Left ventricle myocardium inferior (tissue), 1 donor: ENCODE measurements at regions not wholly inside any gene's neighbourhood (a gene's known extent, or its start where the extent isn't known, plus 50 kb on each side); places are given as distances from the start of the nearest gene placed in this dataset.

Experiments
- DNase-seq: peaks from one replicate; pipeline ENCODE4 v3.0.0-alpha.2; 2020
- H3K27ac ChIP-seq: fragments of 200-600 bp; replicated peaks from 2 replicates; pipeline ENCODE4 v1.8.0; 2021
- H3K27me3 ChIP-seq: fragments of 200-600 bp; 2 replicates; pipeline ENCODE4 v1.8.0; 2021; ENCODE audit warnings: low read depth
- H3K36me3 ChIP-seq: fragments of 200-600 bp; 2 replicates; pipeline ENCODE4 v1.8.0; 2021
- H3K4me1 ChIP-seq: fragments of 200-600 bp; 2 replicates; pipeline ENCODE4 v1.8.0; 2021
- H3K4me3 ChIP-seq: fragments of 200-600 bp; 2 replicates; pipeline ENCODE4 v1.8.0; 2021; ENCODE audit warnings: mild to moderate bottlenecking, moderate library complexity
- H3K9me3 ChIP-seq: fragments of 200-600 bp; replicated peaks from 2 replicates; pipeline ENCODE4 v1.8.0; 2021
- intact Hi-C: fragments of 100-400 bp; cut with micrococcal nuclease; formaldehyde crosslinking; loops from one replicate; pipeline ENCODE4 v1.11.0; 2022
- TF ChIP-seq, protein P1 (sequence below): fragments of 200-600 bp; IDR thresholded peaks from 2 replicates; pipeline ENCODE4 v1.8.0; 2021; ENCODE audit warnings: antibody characterized with exemption, mild to moderate bottlenecking, borderline replicate concordance
- donor health status: DM: no; HTN: yes; CAD: no; lungs with severe emphysema.

DNA sequence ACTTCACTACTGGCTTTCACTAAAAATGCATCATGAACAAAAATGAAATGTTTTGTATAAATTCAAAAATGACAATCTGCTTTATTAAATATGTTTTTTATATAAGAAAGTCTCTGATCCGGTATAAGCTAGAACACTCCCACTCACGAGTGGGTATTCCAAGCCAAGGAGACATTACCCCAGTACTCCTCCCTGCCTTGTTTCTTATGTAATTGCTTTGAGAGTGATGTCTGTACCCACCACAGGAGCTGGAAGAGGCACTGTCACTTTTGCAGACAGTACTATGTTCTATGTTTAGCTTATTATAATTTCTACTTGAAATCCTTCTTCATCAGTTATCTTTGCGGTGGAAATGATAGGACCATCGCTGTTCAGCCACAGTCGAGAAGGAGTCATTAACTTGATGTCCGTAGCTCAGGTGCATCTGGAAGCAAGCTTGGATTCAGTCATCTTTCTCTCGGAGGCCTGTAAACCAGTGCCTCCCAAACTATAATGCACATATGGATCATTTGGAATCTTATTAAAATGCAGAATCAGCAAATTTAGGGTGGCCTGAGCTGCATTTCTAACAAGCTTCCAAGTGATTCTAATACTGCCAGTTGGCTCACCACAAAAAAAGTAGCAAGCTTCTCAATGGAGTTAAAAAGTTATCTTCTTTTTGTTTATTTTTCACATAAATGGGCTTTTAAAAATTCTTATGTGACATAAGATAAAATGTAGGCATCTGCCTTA is 396.4 kb downstream of the GRIA2 start:
- Histone ChIP-seq H3K27ac (no peak overlapping the region), H3K36me3 (no peaks in the 10 kb centered on the region), H3K9me3 (no peaks in the 10 kb centered on the region), H3K27me3 (no peaks in the 10 kb centered on the region), H3K4me3 (no peak overlapping the region), H3K4me1 (no peaks in the 10 kb centered on the region)
- intact Hi-C loops = no loop called here
- TF ChIP-seq, protein P1, sequence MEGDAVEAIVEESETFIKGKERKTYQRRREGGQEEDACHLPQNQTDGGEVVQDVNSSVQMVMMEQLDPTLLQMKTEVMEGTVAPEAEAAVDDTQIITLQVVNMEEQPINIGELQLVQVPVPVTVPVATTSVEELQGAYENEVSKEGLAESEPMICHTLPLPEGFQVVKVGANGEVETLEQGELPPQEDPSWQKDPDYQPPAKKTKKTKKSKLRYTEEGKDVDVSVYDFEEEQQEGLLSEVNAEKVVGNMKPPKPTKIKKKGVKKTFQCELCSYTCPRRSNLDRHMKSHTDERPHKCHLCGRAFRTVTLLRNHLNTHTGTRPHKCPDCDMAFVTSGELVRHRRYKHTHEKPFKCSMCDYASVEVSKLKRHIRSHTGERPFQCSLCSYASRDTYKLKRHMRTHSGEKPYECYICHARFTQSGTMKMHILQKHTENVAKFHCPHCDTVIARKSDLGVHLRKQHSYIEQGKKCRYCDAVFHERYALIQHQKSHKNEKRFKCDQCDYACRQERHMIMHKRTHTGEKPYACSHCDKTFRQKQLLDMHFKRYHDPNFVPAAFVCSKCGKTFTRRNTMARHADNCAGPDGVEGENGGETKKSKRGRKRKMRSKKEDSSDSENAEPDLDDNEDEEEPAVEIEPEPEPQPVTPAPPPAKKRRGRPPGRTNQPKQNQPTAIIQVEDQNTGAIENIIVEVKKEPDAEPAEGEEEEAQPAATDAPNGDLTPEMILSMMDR = no peak
- no peak for DNase-seq

DNA sequence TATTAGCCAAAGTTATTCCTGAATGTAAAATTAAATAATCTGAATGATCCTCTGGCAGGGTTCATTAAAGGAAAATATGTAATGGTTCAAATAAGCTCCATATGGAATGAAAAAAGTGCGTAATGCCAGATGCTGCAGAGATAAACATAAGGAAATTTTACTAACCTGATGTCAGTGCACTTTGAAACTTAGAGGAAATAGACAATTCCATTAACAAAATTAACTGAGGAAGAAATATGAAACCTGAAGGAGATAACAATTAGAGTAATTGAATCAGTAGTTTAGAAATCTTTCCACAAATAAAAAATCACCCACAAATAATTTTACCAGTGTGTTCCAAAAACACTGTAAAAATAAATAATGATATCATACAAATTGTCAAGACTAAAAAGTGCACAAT is 387.5 kb downstream of the GRIA2 start:
- H3K36me3 ChIP-seq = no peaks in the 10 kb centered on the region
- H3K4me3 ChIP-seq = no peak overlapping the region
- intact Hi-C loops = no loop called here
- H3K27me3 ChIP-seq = no peaks in the 10 kb centered on the region
- no peaks in the 10 kb centered on the region for H3K4me1 ChIP-seq
- no peak overlapping the region for H3K27ac ChIP-seq
- DNase-seq = no peak
- H3K9me3 ChIP-seq = peaks cover 5% of the 10 kb centered on the region
- TF ChIP-seq, protein P1 = no peak

DNA sequence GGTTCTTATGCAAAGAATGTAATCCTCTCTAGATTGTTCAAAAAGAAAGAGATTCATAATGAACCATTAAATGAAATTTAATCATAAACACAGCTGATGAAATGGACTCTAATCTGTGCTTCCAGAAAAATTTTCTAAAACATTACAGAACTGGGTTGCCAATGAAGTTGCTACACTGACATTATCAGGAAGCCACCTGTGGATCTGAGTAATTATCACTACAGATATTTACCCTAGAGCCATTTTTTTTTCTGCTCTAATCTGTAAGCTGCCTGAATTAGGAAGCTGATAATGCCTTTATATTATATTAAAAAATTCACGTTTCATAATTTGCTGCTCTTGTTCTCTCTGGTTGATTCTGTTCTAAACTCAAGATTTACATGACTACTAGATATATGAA is 380.1 kb downstream of the GRIA2 start:
- Histone ChIP-seq H3K9me3 (peaks cover 14% of the 10 kb centered on the region), H3K4me3 (no peak overlapping the region), H3K36me3 (no peaks in the 10 kb centered on the region), H3K4me1 (no peaks in the 10 kb centered on the region), H3K27ac (no peak overlapping the region), H3K27me3 (no peaks in the 10 kb centered on the region)
- DNase-seq = no peak
- TF ChIP-seq, protein P1 = no peak
- intact Hi-C loops = no loop called here

DNA sequence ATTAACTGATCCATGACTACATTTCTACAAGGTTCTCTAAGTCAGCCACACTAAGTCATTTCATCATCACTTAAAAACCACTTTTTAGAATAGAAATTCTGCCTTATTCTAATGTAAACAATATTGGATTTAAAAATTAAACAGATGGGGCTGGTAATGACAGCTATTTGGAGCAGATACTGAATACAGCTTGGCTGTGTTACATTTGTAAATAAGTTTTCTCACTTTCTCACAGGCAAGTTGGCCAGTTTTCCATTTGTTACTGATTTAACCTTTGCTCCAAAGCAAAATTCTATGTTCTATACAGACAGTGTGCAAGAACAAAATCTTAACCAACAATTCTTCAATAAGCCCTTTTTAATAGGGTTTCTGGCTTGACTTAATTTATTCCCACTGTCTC is 370.7 kb downstream of the GRIA2 start:
- H3K4me3 ChIP-seq = no peak overlapping the region
- H3K27ac ChIP-seq = no peak overlapping the region
- no peak for DNase-seq
- no peaks in the 10 kb centered on the region for H3K4me1 ChIP-seq
- no peaks in the 10 kb centered on the region for H3K27me3 ChIP-seq
- no peaks in the 10 kb centered on the region for H3K36me3 ChIP-seq
- TF ChIP-seq, protein P1 = no peak
- H3K9me3 ChIP-seq = peaks cover 4% of the 10 kb centered on the region
- intact Hi-C loops = no loop called here

DNA sequence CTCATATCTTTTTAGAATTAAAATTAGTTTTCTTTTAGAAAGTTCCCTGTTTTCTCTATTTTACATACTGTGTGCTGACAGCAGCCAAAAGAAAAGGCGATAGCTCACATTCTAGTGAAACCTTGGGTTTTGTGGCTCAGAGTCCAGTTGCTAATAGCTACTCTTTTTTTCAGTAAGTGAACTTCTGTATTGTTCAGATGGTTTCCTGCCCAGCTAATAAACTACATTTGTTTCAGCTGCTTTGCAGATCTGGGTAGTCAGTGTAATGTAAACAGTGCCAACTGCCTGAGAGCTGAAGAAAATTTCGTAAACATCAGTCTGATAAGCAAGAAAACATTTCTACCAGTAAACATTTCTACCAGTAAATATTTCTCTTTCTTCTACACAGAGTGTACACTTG is 370.2 kb downstream of the GRIA2 start:
- no peak for DNase-seq
- H3K9me3 ChIP-seq = peaks cover 4% of the 10 kb centered on the region
- no peak overlapping the region for H3K27ac ChIP-seq
- no peaks in the 10 kb centered on the region for H3K27me3 ChIP-seq
- H3K36me3 ChIP-seq = no peaks in the 10 kb centered on the region
- TF ChIP-seq, protein P1 = no peak
- intact Hi-C loops = no loop called here
- no peaks in the 10 kb centered on the region for H3K4me1 ChIP-seq
- H3K4me3 ChIP-seq = no peak overlapping the region
